Smooth muscle cell (in vitro differentiated cells): ENCODE measurements at regions not wholly inside any gene's neighbourhood (a gene's known extent, or its start where the extent isn't known, plus 50 kb on each side); places are given as distances from the start of the nearest gene placed in this dataset.

Source experiments
- DNase-seq: peaks from one replicate; lab custom pipeline; 2025; ENCODE audit not compliant: unreplicated experiment; lab: John Stamatoyannopoulos, UW
- H2AFZ ChIP-seq: fragments of 200-600 bp; sonication (generic); 2 replicates; pipeline ENCODE4 v1.6.0; 2016; ENCODE audit warnings: antibody characterized with exemption, low read depth, mild to moderate bottlenecking
- H3F3A ChIP-seq: fragments of 200-600 bp; sonication (generic); 2 replicates; pipeline ENCODE4 v1.6.0; 2017; ENCODE audit warnings: antibody characterized with exemption, low read depth
- H3K27ac ChIP-seq: fragments of 200-600 bp; sonication (generic); 2 replicates; pipeline ENCODE4 v1.5.1; 2016; ENCODE audit warnings: low read depth, mild to moderate bottlenecking
- H3K27me3 ChIP-seq: fragments of 200-600 bp; sonication (generic); 2 replicates; pipeline ENCODE4 v1.6.1; 2016; ENCODE audit warnings: low read depth, mild to moderate bottlenecking
- H3K36me3 ChIP-seq: fragments of 200-600 bp; sonication (generic); 2 replicates; pipeline ENCODE4 v1.5.1; 2016; ENCODE audit warnings: low read depth
- H3K4me1 ChIP-seq: fragments of 200-600 bp; sonication (generic); 2 replicates; pipeline ENCODE4 v1.5.1; 2016; ENCODE audit warnings: low read depth
- H3K4me2 ChIP-seq: fragments of 200-600 bp; sonication (generic); 2 replicates; pipeline ENCODE4 v1.6.0; 2016; ENCODE audit warnings: mild to moderate bottlenecking
- H3K4me3 ChIP-seq: fragments of 200-600 bp; sonication (generic); 2 replicates; pipeline ENCODE4 v1.5.1; 2016; ENCODE audit warnings: mild to moderate bottlenecking
- H3K79me2 ChIP-seq: fragments of 200-600 bp; sonication (generic); 2 replicates; pipeline ENCODE4 v1.6.0; 2016; ENCODE audit warnings: low read depth, mild to moderate bottlenecking
- H3K9ac ChIP-seq: fragments of 200-600 bp; sonication (generic); 2 replicates; pipeline ENCODE4 v1.6.0; 2016; ENCODE audit warnings: low read depth
- H3K9me3 ChIP-seq: fragments of 200-600 bp; sonication (generic); replicated peaks from 2 replicates; pipeline ENCODE4 v1.5.1; 2016; ENCODE audit warnings: low read depth
- H4K20me1 ChIP-seq: fragments of 200-600 bp; sonication (generic); 2 replicates; pipeline ENCODE4 v1.6.0; 2016; ENCODE audit warnings: low read depth
- WGBS: methylation state at CpG from one replicate; pipeline ENCODE4 v1.1.7; 2016; ENCODE audit warnings: low lambda C conversion rate; 5-methylcytosine and 5-hydroxymethylcytosine counted together
- TF ChIP-seq, protein P1 (sequence below): fragments of 200-600 bp; sonication (generic); IDR thresholded peaks from 2 replicates; pipeline ENCODE4 v1.5.1; 2017; ENCODE audit warnings: borderline replicate concordance, mild to moderate bottlenecking, antibody characterized with exemption; ENCODE audit not compliant: insufficient read depth, poor library complexity, severe bottlenecking

DNA sequence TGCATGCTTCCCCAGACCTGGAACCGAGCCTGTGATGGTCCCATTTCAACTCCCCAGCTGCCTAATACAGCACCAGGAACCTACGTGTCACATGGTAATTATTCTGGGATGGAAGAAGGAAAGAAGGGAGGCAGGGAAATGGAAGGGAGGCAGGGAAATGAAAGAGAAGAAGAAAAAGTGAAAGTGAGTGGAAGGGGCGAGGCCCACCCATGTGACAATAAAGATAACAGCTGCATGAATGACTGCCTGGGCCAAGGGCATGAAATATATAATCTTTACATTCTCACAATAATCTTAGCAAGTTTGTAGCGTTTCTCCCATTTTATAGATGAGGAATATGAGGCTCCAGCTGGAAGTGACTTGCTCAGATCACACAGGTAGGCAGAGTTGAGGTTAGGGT is 245.0 kb upstream of the PWP1 start:
- H3K9me3 ChIP-seq = no peaks in the 10 kb centered on the region
- H3K4me2 ChIP-seq = no peak overlapping the region
- H3K9ac ChIP-seq = no peak overlapping the region
- H3K4me3 ChIP-seq = no peak overlapping the region
- WGBS = 84% methylated on average over 4 of the region's 4 CpGs
- H3K27me3 ChIP-seq = no peaks in the 10 kb centered on the region
- H4K20me1 ChIP-seq = no peaks in the 10 kb centered on the region
- no peaks in the 10 kb centered on the region for H3K36me3 ChIP-seq
- no peaks in the 10 kb centered on the region for H3K79me2 ChIP-seq
- TF ChIP-seq, protein P1, sequence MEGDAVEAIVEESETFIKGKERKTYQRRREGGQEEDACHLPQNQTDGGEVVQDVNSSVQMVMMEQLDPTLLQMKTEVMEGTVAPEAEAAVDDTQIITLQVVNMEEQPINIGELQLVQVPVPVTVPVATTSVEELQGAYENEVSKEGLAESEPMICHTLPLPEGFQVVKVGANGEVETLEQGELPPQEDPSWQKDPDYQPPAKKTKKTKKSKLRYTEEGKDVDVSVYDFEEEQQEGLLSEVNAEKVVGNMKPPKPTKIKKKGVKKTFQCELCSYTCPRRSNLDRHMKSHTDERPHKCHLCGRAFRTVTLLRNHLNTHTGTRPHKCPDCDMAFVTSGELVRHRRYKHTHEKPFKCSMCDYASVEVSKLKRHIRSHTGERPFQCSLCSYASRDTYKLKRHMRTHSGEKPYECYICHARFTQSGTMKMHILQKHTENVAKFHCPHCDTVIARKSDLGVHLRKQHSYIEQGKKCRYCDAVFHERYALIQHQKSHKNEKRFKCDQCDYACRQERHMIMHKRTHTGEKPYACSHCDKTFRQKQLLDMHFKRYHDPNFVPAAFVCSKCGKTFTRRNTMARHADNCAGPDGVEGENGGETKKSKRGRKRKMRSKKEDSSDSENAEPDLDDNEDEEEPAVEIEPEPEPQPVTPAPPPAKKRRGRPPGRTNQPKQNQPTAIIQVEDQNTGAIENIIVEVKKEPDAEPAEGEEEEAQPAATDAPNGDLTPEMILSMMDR = no peak
- H3K4me1 ChIP-seq = peaks cover 13% of the 10 kb centered on the region
- H3K27ac ChIP-seq = no peak overlapping the region
- H3F3A ChIP-seq = no peaks in the 10 kb centered on the region
- H2AFZ ChIP-seq = no peak overlapping the region
- DNase-seq = no peak

DNA sequence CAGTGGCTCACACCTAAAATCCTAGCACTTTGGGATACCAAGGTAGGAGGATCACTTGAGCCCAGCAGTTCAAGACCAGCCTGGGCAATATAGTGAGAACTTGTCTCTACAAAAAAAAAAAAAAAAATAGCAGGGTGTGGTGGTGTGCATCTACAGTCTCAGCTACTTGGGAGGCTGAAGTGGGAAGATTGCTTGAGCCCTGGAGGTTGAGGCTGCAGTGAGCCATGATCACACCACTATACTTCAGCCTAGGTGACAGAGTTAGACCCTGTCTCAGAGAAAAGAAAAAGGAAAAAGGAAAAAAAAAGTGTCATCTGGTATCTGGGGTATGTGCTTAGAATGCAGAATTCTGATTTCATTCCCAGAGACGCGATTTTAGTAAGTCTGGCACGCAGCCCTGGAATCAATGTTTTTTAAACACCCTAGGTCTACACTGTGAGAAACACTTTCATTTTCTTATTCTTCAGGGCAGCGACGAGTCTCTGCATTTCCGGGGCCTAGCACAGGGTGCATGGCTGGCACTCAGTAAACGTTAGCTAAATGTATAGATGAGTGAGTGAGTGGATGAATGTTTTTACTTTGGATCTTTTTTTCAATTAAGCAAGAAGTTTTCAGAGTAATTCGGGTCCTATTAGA is 243.8 kb upstream of the PWP1 start:
- TF ChIP-seq, protein P1 = no peak
- H3K4me1 ChIP-seq = peaks cover 13% of the 10 kb centered on the region
- no peaks in the 10 kb centered on the region for H4K20me1 ChIP-seq
- no peaks in the 10 kb centered on the region for H3K36me3 ChIP-seq
- WGBS = 81% methylated on average over 8 of the region's 8 CpGs
- no peak for DNase-seq
- peak overlapping the region; percentile 38 for H2AFZ ChIP-seq
- H3K4me3 ChIP-seq = no peak overlapping the region
- H3F3A ChIP-seq = no peaks in the 10 kb centered on the region
- H3K4me2 ChIP-seq = no peak overlapping the region
- H3K79me2 ChIP-seq = no peaks in the 10 kb centered on the region
- no peak overlapping the region for H3K9ac ChIP-seq
- no peaks in the 10 kb centered on the region for H3K27me3 ChIP-seq
- no peaks in the 10 kb centered on the region for H3K9me3 ChIP-seq
- H3K27ac ChIP-seq = no peak overlapping the region

GRCh38 chr12:107442326-107442987 is 243.1 kb upstream of the PWP1 start:
- H2AFZ ChIP-seq = peak overlapping the region; percentile 38
- no peaks in the 10 kb centered on the region for H4K20me1 ChIP-seq
- H3K4me2 ChIP-seq = no peak overlapping the region
- no peaks in the 10 kb centered on the region for H3K79me2 ChIP-seq
- H3K9ac ChIP-seq = no peak overlapping the region
- peak overlapping the region; percentile 24 for H3K27ac ChIP-seq
- H3K9me3 ChIP-seq = no peaks in the 10 kb centered on the region
- H3F3A ChIP-seq = no peaks in the 10 kb centered on the region
- no peaks in the 10 kb centered on the region for H3K27me3 ChIP-seq
- DNase-seq = no peak
- no peak overlapping the region for H3K4me3 ChIP-seq
- H3K4me1 ChIP-seq = peaks cover 13% of the 10 kb centered on the region
- WGBS = 81% methylated on average over 7 of the region's 7 CpGs
- no peaks in the 10 kb centered on the region for H3K36me3 ChIP-seq
- TF ChIP-seq, protein P1 = no peak
